Stimulated activated CD8-positive, alpha-beta memory T cell treated with anti-CD3 and anti-CD28 coated beads, Interleukin-2, amount 100 ng/mL, for 1 hour (primary cell): ENCODE measurements at regions not wholly inside any gene's neighbourhood (a gene's known extent, or its start where the extent isn't known, plus 50 kb on each side); places are given as distances from the start of the nearest gene placed in this dataset.
"Not testable (repeated sequence)": the region's sequence is repeated elsewhere in the genome, so short reads cannot be mapped to it uniquely, and the experiment has no call there.

Source experiments
- DNase-seq, 2 donors: peaks; one replicate each; pipeline ENCODE4 v3.0.0-alpha.2; 2020; ENCODE audit warnings: low read depth in 2 of 2

DNA sequence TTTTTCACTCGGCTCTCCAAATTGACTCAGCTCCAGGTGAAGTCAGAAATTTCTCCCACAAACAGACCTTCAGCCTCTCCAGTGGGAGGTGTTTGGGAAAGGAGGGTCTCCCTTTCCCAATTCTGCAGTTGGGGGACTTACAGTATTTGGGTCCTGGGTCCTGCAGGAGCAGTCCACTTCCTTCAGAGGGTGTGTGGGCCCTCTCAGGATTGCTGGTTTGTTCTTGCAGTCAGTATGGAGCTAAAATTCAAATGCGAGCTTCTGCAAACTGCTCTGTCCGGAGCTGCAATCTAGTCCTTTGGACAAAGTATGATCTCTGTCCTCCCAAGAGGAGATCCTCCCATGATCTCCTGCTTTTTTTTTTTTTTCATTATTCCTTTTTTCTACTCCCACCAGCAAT lies 87.9 kb upstream of the MSTN start:
- DNase-seq, result no peak

DNA sequence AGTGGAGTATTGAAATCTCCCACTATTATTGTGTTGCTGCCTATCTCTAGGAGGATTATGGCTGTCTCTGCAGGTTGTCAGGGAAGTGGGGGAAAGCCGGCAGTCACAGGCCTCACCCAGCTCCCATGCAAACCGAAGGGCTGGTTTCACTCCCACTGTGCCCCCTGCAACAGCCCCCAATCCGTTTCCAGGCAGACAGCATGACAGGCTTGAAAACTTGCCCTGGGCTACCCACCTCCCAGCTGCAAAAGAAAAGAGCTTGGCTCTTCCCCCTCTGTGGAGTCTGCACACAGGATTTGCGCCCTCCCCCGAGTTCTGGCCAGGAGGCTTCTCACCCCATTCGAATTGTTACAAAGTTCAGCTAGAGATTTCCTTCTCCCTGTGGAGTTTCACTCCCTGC lies 87.4 kb upstream of the MSTN start:
- no peak for DNase-seq

DNA sequence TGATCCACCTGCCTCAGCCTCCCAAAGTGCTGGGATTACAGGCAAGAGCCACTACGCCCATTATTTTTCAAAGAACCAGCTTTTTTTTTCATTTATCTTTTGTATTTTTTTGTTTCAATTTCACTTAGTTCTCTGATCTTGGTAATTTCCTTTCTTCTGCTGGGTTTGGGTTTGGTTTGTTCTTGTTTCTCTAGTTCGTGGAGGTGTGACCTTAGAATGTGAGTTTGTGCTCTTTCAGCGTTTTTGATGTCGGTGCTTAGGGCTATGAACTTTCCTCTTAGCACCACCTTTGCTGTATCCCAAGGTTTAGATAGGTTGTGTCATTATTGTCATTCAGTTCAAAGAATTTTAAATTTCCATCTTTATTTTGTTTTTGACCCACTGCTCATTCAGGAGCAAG lies 86.7 kb upstream of the MSTN start:
- no peak for DNase-seq

DNA sequence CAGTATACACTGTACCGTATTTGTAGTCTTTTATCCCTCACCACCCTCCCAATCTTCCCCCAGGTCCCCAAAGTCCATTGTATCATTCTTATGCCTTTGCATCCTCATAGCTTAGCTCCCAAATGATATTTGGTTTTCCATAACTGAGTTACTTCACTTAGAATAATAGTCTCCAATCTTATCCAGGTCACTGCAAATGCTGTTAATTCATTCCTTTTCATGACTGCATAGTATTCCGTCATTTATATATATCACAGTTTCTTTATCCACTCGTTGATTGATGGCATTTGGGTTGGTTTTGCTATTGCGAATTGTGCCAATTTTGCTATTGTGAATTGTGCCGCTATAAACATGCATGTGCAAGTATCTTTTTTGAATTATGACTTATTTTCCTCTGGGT lies 83.6 kb upstream of the MSTN start:
- not testable (repeated sequence) for DNase-seq

DNA sequence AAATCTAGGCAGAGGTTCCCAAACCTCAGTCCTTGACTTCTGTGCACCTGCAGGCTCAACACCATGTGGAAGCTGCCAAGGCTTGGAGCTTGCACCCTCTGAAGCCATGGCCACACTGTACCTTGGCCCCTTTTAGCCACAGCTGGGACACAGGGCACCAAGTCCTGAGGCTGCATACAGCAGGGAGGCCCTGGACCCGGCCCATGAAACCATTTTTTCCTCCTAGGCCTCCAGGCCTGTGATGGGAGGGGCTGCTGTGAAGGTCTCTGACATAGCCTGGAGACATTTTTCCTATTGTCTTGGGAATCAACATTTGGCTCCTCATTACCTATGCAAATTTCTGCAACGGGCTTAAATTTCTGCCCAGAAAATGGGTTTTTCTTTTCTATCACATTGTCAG lies 77.9 kb upstream of the MSTN start:
- not testable (repeated sequence) for DNase-seq

DNA sequence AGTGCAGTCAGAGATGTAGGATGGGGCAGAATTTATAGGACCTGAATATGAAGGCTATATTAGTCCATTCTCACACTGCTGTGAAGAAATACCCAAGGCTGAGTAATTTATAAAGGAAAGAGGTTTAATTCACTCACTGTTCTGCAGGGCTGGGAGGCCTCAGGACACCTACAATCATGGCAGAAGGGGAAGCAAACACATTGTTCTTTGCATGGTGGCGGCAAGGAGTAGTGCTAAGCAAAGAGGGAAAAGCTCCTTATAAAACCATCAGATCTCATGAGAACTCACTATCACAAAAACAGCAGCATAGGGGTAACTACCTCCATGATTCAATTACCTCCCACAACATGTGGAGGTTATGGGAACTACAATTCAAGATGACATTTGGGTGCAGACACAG lies 76.8 kb upstream of the MSTN start:
- DNase-seq, result no peak

DNA sequence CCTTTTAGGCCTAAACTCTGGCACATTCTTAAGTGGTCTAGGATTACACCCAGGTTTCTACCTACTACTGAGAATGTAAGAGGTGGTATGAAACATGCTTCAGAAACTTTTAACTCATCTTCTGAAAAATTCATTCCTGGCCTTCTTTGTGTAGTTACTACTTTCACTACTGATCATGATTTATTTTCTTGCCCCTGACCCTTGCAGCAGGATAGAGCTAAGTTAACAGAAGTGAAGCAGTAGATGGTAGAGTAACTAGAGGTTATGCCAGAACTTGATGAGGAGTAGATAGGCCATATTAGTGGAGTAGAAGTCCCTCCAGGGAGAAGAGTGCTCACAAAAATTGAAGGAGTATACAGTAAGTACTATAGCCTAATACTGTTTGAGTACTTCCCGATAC lies 75.5 kb upstream of the MSTN start:
- DNase-seq, result no peak

DNA sequence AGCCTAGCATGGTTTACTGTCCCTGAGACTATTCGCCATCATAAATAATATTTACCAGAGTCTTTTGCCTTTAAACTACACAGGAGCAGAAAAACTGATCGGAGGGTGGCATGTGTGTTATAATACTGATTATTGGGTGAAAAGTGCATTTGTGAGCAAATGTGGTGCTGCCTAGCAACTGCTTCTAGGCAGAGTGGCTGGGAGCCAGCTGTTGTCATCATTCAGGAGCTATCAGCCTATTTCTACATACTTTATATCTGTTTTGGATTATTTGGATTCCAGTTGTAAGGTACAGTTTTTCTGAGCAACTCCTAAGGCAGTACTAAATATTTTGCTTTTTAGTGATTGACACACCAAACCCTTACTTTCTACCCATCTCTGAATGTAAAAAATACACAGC lies 75.0 kb upstream of the MSTN start:
- no peak for DNase-seq

DNA sequence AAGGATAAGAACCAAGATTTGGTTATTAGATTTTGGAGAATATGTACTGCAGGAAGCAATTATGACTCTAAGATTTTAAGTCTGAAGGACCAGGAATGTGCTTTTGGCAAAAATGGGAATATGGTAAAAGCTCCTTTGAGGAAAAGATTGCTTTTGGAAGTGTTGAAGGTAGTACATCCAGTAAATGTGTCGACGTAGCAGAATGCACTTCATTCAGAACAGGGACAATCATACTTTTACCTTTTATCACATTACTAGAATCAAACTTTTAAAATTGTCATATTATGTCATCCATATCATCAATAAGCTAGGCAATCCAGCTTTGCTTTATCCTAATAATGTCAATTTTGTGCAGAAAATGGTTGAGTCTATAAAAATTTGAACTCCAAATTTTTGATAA lies 74.3 kb upstream of the MSTN start:
- DNase-seq, result no peak

DNA sequence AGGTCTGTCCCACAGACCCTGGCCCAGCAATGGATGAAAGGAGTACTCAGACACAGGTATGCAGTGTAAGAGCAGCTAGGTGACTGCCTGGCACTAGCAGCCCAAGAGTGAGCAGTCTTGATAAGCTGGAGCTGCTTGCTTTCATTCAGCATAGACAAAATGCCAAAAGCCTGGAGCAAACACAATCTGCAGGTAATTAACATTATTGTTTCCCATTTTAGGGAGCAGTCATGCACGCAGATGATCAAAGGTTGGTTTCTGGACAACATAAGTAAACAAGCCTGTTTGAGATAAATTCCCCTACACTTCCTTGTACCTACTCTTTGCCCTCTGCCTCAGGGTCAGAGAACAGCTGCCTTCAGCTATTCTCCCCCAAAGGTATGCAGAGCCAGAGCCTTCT lies 73.7 kb upstream of the MSTN start:
- DNase-seq, result no peak

DNA sequence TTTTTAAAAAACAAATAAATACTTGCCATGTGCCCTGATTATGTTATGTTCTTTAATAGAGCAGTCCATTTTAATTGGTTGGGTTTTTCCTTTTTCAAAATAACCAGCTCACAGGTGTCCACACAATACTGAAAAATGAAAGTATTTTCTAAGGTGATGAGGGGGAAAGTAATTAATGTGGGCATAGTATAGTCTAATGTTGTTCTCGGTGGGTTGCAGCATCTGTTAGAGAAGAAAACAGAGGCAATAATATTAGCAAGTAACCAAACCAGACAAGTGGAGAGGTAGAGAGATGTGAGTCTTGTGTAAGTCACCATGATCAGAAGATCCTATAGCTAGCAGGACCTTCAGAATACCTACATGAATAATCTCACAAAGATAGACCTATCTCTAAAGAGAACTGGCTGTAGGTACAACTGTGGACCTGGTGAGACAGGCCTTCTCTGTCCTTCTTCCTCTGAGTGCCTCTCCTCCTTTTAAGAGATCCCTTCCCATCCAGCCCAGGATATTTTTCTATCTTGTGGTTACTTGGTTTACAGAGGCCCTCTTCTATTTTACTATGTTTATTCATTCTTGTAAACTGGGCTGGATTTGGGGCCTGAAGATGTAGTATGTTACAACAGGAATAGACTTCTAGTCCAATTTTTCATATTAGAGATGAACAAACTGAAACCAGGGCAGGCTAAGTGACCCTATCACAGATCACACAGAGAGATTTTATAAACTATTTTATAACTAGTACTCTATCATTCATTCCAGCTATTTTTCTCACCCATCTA lies 67.1 kb upstream of the MSTN start:
- no peak for DNase-seq

DNA sequence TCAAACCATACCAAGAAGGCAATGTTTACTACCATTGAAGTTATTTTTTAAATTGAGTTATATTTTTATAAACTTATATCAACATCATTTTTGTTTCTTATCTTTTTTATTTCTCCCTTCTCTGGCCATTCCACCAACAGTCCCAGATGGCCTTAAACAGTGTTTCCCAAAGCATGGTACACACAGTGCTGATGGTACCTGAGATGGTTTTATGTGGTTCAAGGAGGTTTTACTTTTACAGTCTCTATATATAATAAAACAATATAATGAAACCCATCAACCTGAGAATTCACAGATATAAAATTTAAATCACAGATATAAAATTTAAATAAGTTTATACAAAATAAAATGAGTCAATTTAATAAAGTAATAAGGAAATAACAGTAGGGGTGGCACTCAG lies 65.1 kb upstream of the MSTN start:
- no peak for DNase-seq

DNA sequence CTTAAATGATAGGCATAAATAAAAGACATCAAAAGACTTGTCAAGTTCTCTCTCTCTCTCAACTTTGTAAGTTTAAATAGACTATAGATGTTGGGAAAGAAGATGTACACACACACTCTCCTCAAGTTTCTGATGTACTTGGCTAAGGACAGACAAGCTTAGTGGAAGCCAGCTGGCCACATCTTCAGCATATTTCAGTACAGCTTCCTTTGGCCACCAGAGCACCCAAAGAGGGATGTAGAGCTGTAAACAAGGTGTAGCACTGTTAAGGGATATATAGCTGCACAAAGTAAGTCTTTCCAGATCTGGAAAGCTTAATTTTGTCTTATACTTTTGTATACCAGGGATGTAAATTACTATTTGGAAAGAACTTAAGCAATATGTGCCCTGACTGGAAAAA lies 64.3 kb upstream of the MSTN start:
- no peak for DNase-seq

DNA sequence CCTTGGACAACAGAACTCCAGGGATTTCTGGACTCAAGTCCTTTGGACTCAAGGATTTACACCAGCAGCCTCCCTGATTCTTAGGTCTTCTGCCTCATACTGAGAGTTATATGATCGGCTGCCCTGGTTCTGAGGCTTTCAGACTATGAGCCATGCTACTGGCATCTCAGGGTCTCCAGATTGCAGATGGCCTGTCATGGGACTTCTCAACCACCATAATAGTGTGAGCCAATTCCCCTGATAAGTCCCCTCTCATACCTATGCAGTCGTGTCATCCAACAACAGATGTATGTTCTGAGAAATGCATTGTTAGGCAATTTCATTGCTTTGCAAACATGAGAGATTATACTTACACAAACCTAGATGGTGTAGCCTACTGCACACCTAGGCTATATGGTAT lies 61.4 kb upstream of the MSTN start:
- DNase-seq, result no peak

DNA sequence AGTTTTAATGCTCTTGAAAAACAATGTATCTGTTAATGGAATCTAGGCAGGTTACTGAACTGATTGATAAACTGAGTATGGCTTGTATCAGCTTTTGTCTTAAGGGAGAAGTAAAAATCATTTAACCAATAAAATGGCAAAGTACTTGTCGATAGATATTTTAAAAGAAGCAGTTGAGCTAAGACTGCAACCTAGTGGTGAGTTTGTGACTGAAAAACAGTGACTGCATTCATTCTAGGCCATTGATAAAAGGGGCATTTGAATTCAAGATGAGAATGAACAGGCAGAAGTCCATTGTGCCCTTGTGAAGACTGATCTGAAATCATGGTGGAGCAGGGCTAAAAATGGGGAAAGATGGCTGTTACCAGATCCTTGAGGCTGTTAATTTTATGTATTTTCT lies 59.4 kb upstream of the MSTN start:
- no peak for DNase-seq

DNA sequence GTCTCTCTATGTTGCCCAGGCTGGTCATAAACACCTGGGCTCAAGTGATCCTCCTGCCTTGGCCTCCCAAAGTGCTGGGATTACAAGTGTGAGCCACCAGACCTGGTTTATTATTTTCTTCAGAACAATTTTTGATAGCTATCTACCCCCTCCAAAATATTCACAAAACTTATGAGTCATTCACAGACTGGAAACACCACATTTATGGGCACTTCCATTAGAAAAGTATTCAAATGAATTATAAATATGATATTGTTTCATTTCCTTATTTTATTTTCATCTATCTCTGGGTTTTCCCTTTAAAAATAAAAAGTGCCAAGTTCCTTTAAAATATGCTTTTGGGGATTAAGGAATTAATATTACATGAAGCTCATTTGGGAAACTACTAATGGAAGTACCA lies 58.8 kb upstream of the MSTN start:
- no peak for DNase-seq

DNA sequence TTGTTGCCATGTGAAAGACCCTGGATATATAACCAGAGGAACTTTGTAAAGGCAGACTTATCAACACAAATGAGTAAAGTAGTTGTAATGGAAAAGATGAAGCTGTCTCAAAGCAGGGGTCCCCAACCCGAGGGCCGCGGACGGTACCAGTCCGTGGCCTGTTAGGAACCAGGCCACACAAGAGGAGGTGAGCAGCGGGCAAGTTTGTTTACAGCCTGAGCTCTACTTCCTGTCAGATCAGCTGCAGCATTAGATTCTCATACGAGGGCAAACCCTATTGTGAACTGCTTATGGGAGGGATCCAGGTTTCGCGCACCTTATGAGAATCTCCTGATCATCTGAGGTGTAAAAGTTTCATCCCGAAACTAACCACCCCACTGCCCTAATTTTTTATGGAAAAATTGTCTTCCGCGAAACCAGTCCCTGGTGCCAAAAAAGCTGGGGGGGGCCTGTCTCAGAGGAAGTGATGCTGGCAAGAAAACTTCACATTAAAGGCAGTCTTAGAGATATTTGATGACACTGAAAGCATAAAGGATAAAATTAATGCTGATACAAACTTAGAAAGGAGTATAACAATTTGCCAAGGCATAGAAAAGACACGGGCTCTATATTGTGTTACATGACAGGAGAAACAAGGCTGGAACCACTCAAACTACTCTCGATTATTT lies 57.5 kb upstream of the MSTN start:
- no peak for DNase-seq

DNA sequence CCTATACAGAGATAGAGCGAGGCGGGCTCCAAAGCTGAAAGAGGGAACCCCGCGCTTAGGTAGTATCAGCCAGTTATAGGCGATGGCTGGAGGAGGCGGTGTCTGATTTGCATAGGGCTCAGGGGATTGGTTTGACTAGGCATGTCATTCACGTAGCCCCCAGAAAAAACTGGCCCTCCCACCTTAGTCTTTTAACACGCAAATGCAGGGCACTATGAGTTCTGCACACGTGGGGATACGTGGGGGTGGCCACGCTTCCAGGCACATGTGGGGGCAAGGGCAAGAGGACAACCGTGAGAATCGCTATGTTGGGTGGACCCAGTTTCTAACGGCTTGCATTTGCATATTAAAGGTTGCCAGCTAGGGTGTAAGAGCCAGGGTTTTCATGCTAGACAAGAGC lies 56.7 kb upstream of the MSTN start:
- DNase-seq, result peak in 1 of 2 donors; percentile 1

DNA sequence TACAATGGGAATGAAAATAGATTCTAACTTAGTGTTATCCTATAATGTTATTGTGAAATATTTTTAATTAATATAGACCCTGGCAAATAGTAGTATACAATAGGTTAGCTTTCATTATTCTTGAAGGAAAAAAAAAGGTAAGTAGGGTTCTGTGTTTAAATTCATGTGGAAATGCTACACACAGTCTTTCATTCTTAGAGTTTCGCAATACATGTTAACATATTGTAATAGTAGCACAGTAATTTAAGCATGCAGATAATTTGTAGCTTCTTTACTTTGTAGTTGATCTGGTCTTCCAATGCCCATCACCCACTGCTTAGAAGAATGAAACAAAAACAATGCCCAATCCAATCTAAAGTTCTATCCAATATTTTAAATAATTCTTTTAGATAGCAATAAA lies 54.8 kb upstream of the MSTN start:
- DNase-seq, result no peak

DNA sequence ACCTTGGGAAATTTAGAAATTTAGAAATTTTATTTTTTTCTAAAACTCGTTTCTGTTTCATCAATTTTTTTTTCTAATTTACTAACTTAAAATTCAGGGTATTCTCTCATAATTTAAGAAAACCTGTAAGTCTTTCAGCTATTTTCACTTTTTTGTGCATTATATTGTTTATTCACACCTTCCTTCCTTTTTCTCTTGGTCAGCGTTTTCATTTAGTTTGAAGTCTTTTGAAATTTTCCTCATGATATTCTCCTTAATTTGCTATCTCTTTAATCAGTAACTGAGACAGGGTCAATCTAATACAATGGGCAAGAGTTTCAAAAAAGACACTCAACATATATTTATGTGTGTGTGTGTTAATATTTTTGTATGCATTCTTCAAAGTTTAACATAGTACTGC lies 50.5 kb upstream of the MSTN start:
- DNase-seq, result no peak
